ENCODE measurements at regions not wholly inside any gene's neighbourhood (a gene's known extent, or its start where the extent isn't known, plus 50 kb on each side); places are given as distances from the start of the nearest gene placed in this dataset.

GRCh38 chr14:95763875-95764274, 50.0 kb upstream of the TCL1A start:
- TF ChIP-seq POLR2AphosphoS5 (IDR thresholded peaks at IDR 0.05): no peak
- TF ChIP-seq CTCF (IDR thresholded peaks at IDR 0.05): no peak
- no peak for TF ChIP-seq POLR2A (IDR thresholded peaks at IDR 0.05)

Data from gastroesophageal sphincter (tissue), 3 donors.